ENCODE measurements at regions not wholly inside any gene's neighbourhood (a gene's known extent, or its start where the extent isn't known, plus 50 kb on each side); places are given as distances from the start of the nearest gene placed in this dataset.
"Not testable (repeated sequence)": the region's sequence is repeated elsewhere in the genome, so short reads cannot be mapped to it uniquely, and the experiment has no call there.

DNA sequence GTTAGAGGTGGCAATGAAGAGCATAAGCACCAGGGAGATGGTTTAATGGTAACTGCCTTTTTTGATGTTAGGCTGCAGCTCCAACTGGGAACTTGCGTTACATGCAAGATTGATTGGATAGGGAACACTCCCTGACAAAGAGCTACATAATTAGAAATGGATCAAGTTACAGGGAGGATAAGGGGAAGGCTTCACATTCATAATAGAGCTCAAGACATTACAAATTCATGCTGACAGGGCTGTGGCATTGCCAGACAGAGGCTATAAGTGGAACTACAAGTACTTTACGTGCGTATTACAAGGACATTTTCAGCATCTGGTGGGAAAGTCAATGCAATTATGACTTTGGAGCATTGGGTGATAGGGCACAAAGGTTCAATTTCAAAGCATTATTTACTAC lies 55.3 kb upstream of the CCDC80 start:
- TF ChIP-seq, protein P1, sequence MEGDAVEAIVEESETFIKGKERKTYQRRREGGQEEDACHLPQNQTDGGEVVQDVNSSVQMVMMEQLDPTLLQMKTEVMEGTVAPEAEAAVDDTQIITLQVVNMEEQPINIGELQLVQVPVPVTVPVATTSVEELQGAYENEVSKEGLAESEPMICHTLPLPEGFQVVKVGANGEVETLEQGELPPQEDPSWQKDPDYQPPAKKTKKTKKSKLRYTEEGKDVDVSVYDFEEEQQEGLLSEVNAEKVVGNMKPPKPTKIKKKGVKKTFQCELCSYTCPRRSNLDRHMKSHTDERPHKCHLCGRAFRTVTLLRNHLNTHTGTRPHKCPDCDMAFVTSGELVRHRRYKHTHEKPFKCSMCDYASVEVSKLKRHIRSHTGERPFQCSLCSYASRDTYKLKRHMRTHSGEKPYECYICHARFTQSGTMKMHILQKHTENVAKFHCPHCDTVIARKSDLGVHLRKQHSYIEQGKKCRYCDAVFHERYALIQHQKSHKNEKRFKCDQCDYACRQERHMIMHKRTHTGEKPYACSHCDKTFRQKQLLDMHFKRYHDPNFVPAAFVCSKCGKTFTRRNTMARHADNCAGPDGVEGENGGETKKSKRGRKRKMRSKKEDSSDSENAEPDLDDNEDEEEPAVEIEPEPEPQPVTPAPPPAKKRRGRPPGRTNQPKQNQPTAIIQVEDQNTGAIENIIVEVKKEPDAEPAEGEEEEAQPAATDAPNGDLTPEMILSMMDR (conservative IDR thresholded peaks at IDR 0.05; ENCODE audit: low read depth, low read length), result not testable (repeated sequence)
- not testable (repeated sequence) for TF ChIP-seq EZH2phosphoT487 (IDR thresholded peaks at IDR 0.05; ENCODE audit: borderline replicate concordance, low read length); EZH2 (IDR thresholded peaks at IDR 0.05; ENCODE audit: low read length, unreplicated experiment)
